ENCODE measurements at regions not wholly inside any gene's neighbourhood (a gene's known extent, or its start where the extent isn't known, plus 50 kb on each side); places are given as distances from the start of the nearest gene placed in this dataset.

DNA sequence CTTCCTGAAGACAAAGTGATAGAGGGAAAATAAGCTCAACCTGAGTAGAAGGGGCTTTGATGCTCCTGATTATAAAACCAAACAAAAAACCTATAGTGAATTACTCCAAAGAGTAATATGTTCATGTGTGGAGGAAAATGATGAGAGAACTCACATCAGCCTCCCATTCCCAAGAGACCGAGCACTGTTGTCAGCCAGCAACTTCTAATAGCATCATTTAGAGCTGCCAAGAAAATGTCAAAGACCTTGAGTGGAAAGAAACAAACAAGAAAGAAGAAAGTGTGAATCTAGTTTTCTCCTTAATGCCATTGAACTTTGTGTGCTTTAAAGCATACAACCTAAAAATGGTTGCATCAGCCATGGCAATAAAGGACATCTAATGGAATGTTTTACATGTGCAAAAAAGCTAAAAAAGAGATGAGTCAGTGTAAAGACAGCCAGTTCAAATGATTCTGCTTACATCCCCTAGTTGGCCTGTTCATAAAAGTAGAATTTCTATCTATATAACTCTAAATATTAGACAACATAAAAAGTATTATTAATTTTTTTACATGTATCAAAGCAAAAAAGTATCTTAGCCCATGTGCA lies 1066.2 kb downstream of the TDRD15 start:
- no peak for DNase-seq

DNA sequence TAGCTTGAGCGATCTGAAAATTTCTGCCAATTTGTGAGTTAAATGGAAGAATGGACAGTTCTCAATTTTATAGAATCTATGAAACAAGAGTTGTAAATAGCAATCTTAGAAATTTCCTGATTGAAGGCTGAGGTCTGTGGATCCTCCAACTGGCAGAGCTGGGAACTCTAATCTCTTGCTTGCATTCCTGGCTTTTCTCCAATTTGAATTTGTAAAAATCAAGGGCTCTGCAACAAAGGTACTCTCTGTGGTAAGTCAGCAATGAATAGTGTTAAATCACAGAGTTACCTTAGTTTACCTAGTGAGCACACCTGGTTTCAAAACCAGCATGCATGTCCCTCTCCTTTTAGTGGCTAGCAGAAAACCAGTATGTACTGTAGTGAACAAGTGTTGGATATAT lies 1070.5 kb downstream of the TDRD15 start:
- no peak for DNase-seq

- peak; percentile 17 for DNase-seq
Measured at GRCh38 chr2:22196806-22197205, 1073.0 kb downstream of the TDRD15 start.

- DNase-seq = no peak
Measured at GRCh38 chr2:22198381-22199283, 1074.9 kb downstream of the TDRD15 start.

DNA sequence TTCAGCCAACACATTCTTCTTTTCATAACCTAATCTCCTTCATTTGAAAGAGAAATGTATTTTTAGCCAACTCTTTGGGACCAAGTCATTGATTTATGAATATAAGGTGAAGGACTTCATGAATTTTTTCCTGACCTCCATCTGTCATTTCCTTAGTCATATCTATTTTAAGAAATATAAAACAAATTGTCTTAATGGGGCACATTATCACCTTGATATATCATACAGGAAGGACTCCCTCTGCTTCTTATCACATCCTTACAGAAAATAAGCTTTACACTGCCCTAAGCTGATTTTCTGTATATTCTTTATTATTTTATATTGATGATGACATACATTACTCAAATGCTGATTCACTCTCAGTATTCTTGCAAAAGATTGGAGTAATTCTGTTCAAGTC lies 1076.2 kb downstream of the TDRD15 start:
- no peak for DNase-seq

GRCh38 chr2:22209545-22209944 lies 1085.8 kb downstream of the TDRD15 start:
- DNase-seq = no peak

GRCh38 chr2:22213237-22213636 lies 1089.5 kb downstream of the TDRD15 start:
- DNase-seq = no peak

DNA sequence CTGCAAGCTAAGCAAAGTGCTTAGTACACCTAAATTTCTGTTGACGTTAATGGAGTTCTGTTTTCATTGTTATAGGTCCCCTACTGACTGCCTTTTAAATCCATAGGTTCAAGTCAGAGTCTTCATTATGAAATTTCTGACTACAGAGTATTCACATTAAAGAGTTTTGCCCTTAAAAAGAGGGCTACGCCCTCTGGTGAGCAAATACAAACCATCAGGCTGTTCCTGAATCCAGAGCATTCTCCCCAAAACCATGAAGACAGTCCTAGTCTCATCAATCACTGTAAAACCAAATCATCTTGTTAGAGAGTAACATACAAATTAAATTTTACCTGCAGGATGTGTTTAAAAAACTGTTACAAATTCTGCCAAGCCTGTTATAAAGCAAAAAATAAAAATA lies 1091.7 kb downstream of the TDRD15 start:
- DNase-seq = no peak

GRCh38 chr2:22217881-22218280 lies 1094.1 kb downstream of the TDRD15 start:
- DNase-seq = no peak

DNA sequence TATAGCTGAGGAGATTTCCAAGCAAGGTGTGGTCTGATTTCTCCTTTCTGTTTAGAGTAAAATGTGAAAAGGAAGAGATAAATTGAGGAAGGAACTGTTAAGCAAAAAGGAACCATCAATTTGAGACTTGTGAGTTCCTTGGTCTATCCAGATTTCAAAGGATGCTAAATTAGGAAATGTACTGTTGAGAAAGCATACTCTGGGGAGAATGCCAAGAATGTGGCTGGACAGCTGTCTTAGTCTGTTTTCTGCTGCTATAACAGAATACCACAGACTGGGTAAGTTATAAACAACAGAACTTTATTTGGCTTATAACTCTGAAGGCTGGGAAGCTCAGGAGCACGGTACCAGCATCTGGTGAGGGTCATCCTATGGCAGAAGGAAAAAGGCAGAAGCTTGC lies 1097.2 kb downstream of the TDRD15 start:
- no peak for DNase-seq

DNA sequence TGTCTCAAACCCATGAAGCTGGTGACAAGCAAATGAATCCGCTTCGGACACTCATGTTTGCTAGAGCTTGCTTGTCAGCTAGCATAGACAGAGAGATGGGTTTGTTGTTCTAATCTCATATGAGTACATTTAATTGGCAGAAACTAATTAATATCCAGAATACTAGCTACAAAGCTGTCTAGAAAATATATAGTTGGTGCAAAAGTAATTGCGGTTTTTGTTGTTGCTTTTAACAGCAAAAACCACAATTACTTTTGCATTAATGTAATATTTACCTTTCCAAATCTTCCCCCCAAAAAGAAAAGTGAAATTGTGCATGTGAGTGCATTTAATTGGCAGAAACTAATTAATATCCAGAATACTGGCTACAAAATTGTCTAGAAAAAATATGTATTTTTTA lies 1115.2 kb downstream of the TDRD15 start:
- DNase-seq = no peak

- DNase-seq = peak; percentile 68
Measured at GRCh38 chr2:22247466-22247865, 1123.7 kb downstream of the TDRD15 start.

GRCh38 chr2:22248851-22249250 lies 1125.1 kb downstream of the TDRD15 start:
- no peak for DNase-seq

GRCh38 chr2:22253171-22253570 lies 1129.4 kb downstream of the TDRD15 start:
- no peak for DNase-seq

GRCh38 chr2:22261165-22261564 lies 1123.8 kb upstream of the KLHL29 start:
- DNase-seq = no peak

DNA sequence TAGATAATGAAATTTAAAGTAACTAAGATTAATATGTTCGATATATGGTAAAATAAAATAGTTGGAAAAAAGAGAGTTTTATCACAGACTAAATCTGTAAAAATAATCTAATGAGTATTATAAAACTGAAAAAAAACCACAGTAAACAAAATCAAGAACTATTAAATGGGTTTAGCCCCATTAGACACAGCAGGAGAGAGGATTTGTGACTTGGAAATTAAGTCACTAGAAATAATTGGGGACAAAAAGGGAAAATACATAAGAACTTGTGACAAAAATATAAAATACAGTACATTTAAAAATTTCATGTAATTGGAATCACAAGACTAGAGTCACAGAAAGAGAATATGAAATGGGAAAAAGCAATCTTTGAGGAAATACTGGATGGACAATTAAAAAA lies 1114.6 kb upstream of the KLHL29 start:
- DNase-seq = no peak

DNA sequence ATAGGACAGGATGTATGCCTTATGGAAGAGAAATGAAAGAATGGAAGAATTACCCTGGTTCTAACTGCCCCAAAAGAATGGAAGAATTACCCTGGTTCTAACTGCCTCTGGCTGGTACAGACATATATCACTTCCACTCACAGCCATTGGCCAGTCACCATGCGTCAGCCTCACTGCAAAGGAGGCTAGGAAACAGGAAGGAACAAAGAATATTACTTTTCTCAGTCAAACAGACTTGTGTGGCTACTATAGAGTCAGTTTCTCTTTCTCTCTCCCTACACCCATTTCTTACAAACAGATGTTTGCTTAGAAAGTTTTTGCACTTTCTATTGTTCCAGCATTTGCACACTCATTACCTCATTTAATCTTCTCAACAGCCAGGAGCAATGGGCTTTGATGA lies 1111.1 kb upstream of the KLHL29 start:
- no peak for DNase-seq

GRCh38 chr2:22274661-22275060 lies 1110.3 kb upstream of the KLHL29 start:
- DNase-seq = peak; percentile 19

DNA sequence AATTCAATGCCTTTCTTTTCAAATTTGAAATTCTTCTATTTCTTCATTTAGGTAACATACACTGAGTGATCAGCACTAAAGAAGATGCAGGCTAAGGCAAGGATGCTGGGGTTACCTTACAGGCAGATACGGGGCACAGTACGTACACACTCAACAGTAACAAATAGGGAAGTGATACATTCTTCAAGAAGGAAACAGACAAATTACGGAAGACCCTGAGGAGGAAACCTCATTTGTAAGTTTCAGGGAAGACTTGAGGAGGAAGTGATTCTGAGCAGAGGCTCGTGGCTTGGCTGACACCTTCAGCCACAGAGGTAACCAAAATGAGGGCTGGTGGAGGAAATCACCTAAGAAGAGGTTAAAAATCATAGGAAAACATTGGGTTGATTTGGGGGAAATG lies 1108.3 kb upstream of the KLHL29 start:
- no peak for DNase-seq

DNA sequence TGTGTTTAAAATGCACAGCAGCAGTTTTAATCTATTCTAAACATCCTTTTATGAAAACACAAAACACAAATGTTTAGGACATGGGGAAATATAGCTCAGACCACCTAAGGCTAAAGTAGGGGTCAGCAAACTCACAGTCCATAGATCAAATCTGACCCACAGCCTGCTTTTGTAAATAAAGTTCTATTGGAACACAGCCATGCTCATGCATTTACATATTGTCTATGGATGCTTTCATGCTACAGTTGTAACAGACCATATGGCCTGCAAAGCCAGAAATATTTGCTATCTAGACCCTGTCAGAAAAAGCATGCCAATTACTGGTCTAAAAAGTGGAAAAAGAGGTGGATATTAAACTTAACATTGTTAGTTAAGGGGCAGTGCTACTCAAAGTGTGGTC lies 1105.4 kb upstream of the KLHL29 start:
- DNase-seq = peak; percentile 23

DNA sequence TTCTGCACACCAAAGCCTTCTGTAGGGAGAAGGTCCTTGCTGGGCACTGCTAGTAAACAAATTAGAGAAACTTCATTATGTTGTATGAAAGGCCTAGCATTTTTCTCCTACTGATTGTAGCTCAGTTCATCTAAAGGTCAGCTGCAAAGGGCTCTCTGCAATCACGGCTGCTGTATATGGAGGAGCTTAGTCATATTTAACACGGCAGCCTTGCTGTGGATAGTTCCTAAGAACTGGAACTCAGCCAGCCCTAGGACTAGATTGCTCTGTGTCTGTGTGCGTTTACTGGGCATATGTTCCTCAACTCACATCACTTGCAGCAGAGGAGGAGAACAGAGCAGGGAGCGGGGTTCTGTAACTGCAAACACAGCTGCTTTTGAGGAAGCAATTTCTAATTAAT lies 1103.9 kb upstream of the KLHL29 start:
- DNase-seq = peak; percentile 95

DNA sequence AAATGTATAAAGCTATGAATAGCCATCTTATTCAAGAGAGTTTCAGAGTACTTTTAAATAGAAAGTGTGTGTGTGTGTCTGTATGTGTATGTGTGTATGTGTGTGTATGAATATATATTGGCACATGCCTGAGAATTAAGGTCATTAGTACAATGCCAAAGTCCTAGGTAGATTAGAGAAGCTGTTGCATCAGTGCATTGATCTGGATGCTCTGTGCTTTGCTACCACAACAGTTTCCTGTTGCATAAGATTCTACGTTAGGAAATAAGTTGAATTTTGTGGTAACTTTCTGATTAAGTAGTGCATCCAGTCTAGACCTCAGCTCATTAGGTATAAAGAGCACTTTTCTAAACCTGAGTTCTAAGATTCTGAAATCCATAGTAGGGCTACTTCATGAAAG lies 1102.8 kb upstream of the KLHL29 start:
- no peak for DNase-seq

DNA sequence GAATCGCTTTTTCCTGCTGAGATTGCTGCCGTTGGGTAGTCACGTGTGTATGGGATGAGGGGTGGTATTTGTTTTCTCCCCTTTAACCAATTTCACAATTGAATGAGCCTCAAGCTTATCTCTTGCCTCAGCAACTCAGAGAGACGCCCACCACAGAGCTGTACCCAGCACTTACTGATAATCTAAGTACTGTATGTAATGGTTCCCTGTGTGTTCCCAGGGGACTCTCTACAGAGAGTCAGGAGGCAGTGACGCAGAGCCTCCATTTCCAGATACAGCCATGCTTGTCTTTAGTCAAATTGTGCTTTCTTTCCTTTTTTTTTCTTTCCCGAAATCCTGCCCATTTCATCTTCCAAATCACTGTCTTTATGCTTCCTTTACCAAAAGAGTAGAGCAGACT lies 1102.1 kb upstream of the KLHL29 start:
- DNase-seq = no peak

DNA sequence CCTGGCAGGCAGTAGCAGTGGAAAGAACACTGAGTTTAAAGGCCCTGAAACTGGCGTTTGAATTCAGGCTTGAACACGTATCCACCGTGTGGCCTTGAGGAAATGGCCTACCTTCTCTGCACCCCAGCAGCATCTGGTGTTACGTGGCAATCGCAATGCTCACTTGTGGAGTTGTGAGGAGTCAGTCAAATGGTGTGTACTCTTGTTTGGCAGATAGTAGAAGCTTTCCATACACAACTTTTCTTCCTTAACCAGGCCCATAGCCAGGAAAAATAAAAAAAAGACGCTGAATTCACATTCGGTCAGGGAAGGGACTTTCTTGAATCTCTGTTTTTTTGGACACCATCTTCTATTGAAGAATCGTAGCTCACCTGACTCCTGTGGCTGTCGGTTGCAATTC lies 1101.5 kb upstream of the KLHL29 start:
- no peak for DNase-seq

GRCh38 chr2:22290302-22290701 lies 1094.7 kb upstream of the KLHL29 start:
- no peak for DNase-seq

Measured in DMS 273 treated with DMSO at 0.1 percent for 48 hours (cell line).